IPS-20b (cell line): ENCODE measurements at regions not wholly inside any gene's neighbourhood (a gene's known extent, or its start where the extent isn't known, plus 50 kb on each side); places are given as distances from the start of the nearest gene placed in this dataset.

Source experiments
- H3K27ac ChIP-seq: one replicate; pipeline ENCODE4 v1.5.1; 2013; ENCODE audit warnings: low read length
- H3K27me3 ChIP-seq: 2 replicates; pipeline ENCODE4 v1.6.1; 2013; ENCODE audit warnings: mild to moderate bottlenecking, low read length, inconsistent platforms; ENCODE audit not compliant: insufficient read depth
- H3K36me3 ChIP-seq: 2 replicates; pipeline ENCODE4 v1.6.1; 2013; ENCODE audit warnings: low read depth, mild to moderate bottlenecking, inconsistent platforms, low read length, moderate library complexity; ENCODE audit not compliant: insufficient read depth
- H3K4me1 ChIP-seq: 2 replicates; pipeline ENCODE4 v1.6.1; 2013; ENCODE audit warnings: mild to moderate bottlenecking, control low read depth, inconsistent platforms, low read length, moderate library complexity; ENCODE audit not compliant: insufficient read depth
- H3K4me3 ChIP-seq: 2 replicates; pipeline ENCODE4 v1.5.1; 2013; ENCODE audit warnings: mild to moderate bottlenecking, low read length, inconsistent platforms
- H3K9ac ChIP-seq: 2 replicates; pipeline ENCODE4 v1.6.1; 2013; ENCODE audit warnings: low read depth, mild to moderate bottlenecking, inconsistent platforms, low read length, moderate library complexity
- H3K9me3 ChIP-seq: 2 replicates; pipeline ENCODE4 v1.6.1; 2013; ENCODE audit warnings: mild to moderate bottlenecking, low read depth, low read length, inconsistent platforms; ENCODE audit not compliant: insufficient read depth

- Histone ChIP-seq H3K36me3 (no peaks in the 10 kb centered on the region), H3K9ac (no peak overlapping the region), H3K27me3 (no peaks in the 10 kb centered on the region), H3K4me3 (no peak overlapping the region), H3K4me1 (peaks cover 12% of the 10 kb centered on the region; the same call in 1 of the 2 replicates), H3K9me3 (no peaks in the 10 kb centered on the region), H3K27ac (peak overlapping the region; percentile 20)
These were observed 161.1 kb downstream of the SLC35B3 start for GRCh38 chr6:8274226-8274625.

- H3K27ac ChIP-seq, result no peak overlapping the region
- H3K4me3 ChIP-seq, result no peak overlapping the region
- no peaks in the 10 kb centered on the region for H3K9me3 ChIP-seq
- H3K9ac ChIP-seq, result no peak overlapping the region
- no peaks in the 10 kb centered on the region for H3K36me3 ChIP-seq
- no peaks in the 10 kb centered on the region for H3K27me3 ChIP-seq
- H3K4me1 ChIP-seq, result no peaks in the 10 kb centered on the region; the same call in 1 of the 2 replicates
These were observed 165.4 kb downstream of the SLC35B3 start for GRCh38 chr6:8269872-8270454.

DNA sequence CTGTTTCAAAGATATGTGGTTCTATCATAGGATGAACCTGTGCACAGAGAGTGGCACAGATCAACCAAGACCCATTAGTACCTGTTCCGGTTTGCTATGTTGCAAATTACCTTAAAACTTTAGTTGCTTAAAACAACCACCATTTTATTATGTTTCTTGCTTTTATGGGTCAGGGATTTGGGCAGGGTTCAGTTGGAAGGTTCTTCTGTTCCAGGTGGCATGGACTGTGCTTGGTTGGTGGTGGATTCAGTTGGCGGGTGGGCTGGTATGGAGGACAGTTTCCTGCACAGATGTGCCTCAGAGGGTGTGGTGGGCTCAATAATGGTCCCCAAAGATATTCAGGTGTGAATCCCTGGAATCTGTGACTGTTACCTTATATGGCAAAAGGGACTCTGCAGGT lies 166.3 kb downstream of the SLC35B3 start:
- no peaks in the 10 kb centered on the region for H3K9me3 ChIP-seq
- no peak overlapping the region for H3K27ac ChIP-seq
- H3K4me3 ChIP-seq, result no peak overlapping the region
- no peaks in the 10 kb centered on the region for H3K27me3 ChIP-seq
- no peaks in the 10 kb centered on the region for H3K36me3 ChIP-seq
- no peaks in the 10 kb centered on the region; the same call in 1 of the 2 replicates for H3K4me1 ChIP-seq
- no peak overlapping the region for H3K9ac ChIP-seq

DNA sequence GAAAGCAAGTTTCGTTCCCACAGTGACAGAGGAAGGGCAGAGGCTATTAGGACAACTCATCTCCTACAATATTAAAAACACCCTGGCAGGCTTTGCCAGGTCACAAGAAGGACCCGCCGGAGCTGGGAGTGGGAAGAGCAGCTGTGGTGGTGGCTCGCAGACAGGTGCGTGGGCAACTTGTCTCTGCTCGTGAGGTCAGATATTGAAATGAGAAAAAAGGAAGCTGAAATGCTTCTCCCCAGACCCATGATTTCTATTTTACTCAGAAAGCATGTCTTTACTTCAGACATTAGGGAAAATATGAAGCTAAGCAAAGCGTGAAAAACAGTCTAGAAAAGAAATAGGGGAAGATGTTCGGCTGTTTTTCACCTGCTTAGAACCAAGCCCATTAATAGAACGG lies 166.3 kb upstream of the EEF1E1 start:
- Histone ChIP-seq H3K4me1 (no peaks in the 10 kb centered on the region; the same call in 1 of the 2 replicates), H3K9ac (no peak overlapping the region), H3K27me3 (no peaks in the 10 kb centered on the region), H3K4me3 (no peak overlapping the region), H3K9me3 (no peaks in the 10 kb centered on the region), H3K36me3 (no peaks in the 10 kb centered on the region), H3K27ac (no peak overlapping the region)

DNA sequence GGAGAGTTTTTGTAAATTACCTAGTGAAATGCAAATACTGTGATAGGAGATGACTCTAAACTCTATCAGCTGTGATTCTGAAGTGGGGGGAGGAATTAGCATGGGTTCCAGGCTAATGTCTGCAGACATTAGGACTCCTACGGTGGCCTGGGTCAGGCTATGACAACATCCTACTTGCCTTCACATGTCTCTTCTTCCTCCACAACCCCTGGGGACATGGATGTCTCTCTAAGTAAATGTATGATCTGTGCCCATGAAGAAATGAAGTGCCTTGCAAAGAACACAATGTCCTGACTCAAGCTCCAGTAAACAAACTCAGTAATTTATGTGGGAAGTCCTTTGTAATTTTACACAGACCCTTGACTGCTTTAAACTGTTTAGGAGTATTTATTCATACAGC lies 165.8 kb upstream of the EEF1E1 start:
- H3K9ac ChIP-seq, result no peak overlapping the region
- no peaks in the 10 kb centered on the region for H3K36me3 ChIP-seq
- H3K4me1 ChIP-seq, result no peaks in the 10 kb centered on the region
- H3K27me3 ChIP-seq, result no peaks in the 10 kb centered on the region
- no peaks in the 10 kb centered on the region for H3K9me3 ChIP-seq
- H3K4me3 ChIP-seq, result no peak overlapping the region
- no peak overlapping the region for H3K27ac ChIP-seq

DNA sequence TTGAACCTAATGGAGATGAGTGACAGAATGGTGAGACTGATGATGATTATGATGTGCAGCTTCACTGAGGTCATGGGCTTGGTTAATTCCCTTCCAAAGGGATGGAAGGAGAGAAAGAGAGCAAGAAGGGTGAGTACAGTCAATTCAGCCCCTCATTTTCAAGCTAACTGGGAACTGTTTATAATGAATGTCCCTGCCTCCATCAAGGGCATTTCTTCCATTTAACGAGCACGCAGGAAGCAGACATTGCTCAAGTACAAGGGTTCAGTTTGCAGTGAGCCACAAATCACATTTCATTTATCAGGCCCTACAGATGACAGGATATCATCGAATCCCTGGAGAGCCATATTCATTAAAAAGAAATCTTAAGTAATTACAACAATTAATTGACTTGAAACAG lies 158.3 kb upstream of the EEF1E1 start:
- H3K9ac ChIP-seq, result no peak overlapping the region
- no peaks in the 10 kb centered on the region for H3K9me3 ChIP-seq
- H3K27ac ChIP-seq, result no peak overlapping the region
- H3K27me3 ChIP-seq, result no peaks in the 10 kb centered on the region
- H3K4me1 ChIP-seq, result no peaks in the 10 kb centered on the region
- H3K36me3 ChIP-seq, result no peaks in the 10 kb centered on the region
- no peak overlapping the region for H3K4me3 ChIP-seq

GRCh38 chr6:8246403-8246802 lies 144.1 kb upstream of the EEF1E1 start:
- H3K4me3 ChIP-seq, result no peak overlapping the region
- peaks cover 3% of the 10 kb centered on the region for H3K4me1 ChIP-seq
- H3K9ac ChIP-seq, result no peak overlapping the region
- no peaks in the 10 kb centered on the region for H3K36me3 ChIP-seq
- no peaks in the 10 kb centered on the region for H3K9me3 ChIP-seq
- no peaks in the 10 kb centered on the region for H3K27me3 ChIP-seq
- no peak overlapping the region for H3K27ac ChIP-seq

- Histone ChIP-seq H3K9ac (no peak overlapping the region), H3K27ac (no peak overlapping the region), H3K27me3 (no peaks in the 10 kb centered on the region), H3K4me1 (peaks cover 8% of the 10 kb centered on the region), H3K36me3 (no peaks in the 10 kb centered on the region), H3K4me3 (no peak overlapping the region), H3K9me3 (no peaks in the 10 kb centered on the region)
These were observed 143.4 kb upstream of the EEF1E1 start for GRCh38 chr6:8245726-8246125.

GRCh38 chr6:8243475-8243874 lies 141.1 kb upstream of the EEF1E1 start:
- H3K27me3 ChIP-seq, result no peaks in the 10 kb centered on the region

DNA sequence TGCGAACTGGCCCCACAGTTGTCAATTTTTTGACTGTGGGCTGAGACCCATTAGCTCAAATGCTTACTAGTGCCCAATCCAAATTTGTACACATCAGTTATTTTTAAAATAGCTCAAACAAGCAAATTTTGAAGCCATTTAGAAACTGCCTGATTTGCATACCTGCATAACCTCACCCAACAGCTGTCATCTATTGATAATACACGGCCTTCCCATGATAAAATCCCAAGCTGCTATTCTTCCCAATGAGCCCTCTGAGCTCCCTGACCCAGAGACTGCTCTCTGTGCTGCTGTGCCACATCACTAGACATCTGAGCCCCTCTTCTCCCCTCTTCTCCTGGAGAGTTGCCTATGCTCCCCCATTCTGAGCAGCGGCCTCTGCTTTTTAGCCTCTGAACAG lies 140.5 kb upstream of the EEF1E1 start:
- Histone ChIP-seq H3K4me1 (peaks cover 8% of the 10 kb centered on the region), H3K4me3 (no peak overlapping the region), H3K27me3 (no peaks in the 10 kb centered on the region), H3K36me3 (no peaks in the 10 kb centered on the region), H3K9me3 (no peaks in the 10 kb centered on the region), H3K9ac (no peak overlapping the region), H3K27ac (no peak overlapping the region)

More at GRCh38 chr6:8243475-8243874, 141.1 kb upstream of the EEF1E1 start:
- Histone ChIP-seq H3K36me3 (no peaks in the 10 kb centered on the region), H3K4me3 (no peak overlapping the region), H3K9me3 (no peaks in the 10 kb centered on the region), H3K4me1 (peaks cover 8% of the 10 kb centered on the region), H3K9ac (no peak overlapping the region), H3K27ac (no peak overlapping the region)

GRCh38 chr6:8240301-8240700 lies 138.0 kb upstream of the EEF1E1 start:
- H3K27me3 ChIP-seq, result peaks cover 4% of the 10 kb centered on the region; the same call in 1 of the 2 replicates
- H3K9me3 ChIP-seq, result no peaks in the 10 kb centered on the region
- H3K4me3 ChIP-seq, result no peak overlapping the region
- H3K4me1 ChIP-seq, result peaks cover 8% of the 10 kb centered on the region
- H3K27ac ChIP-seq, result no peak overlapping the region
- H3K36me3 ChIP-seq, result no peaks in the 10 kb centered on the region
- H3K9ac ChIP-seq, result no peak overlapping the region

- Histone ChIP-seq H3K27me3 (peaks cover 6% of the 10 kb centered on the region; the same call in 1 of the 2 replicates), H3K27ac (no peak overlapping the region), H3K9me3 (no peaks in the 10 kb centered on the region), H3K4me3 (no peak overlapping the region), H3K9ac (no peak overlapping the region), H3K36me3 (no peaks in the 10 kb centered on the region), H3K4me1 (peaks cover 8% of the 10 kb centered on the region)
These were observed 136.7 kb upstream of the EEF1E1 start for GRCh38 chr6:8238773-8239683.
